GM10266 (cell line): ENCODE measurements at regions not wholly inside any gene's neighbourhood (a gene's known extent, or its start where the extent isn't known, plus 50 kb on each side); places are given as distances from the start of the nearest gene placed in this dataset.

ENCODE experiments used
- DNase-seq: peaks from one replicate; pipeline ENCODE4 v3.0.0; 2012; ENCODE audit errors: extremely low spot score
- TF ChIP-seq, protein P1 (sequence below): IDR thresholded peaks from 2 replicates; pipeline ENCODE4 v1.5.1; 2012; ENCODE audit warnings: mild to moderate bottlenecking, low read depth; ENCODE audit not compliant: control insufficient read depth, insufficient read depth; ENCODE audit errors: missing control alignments

DNA sequence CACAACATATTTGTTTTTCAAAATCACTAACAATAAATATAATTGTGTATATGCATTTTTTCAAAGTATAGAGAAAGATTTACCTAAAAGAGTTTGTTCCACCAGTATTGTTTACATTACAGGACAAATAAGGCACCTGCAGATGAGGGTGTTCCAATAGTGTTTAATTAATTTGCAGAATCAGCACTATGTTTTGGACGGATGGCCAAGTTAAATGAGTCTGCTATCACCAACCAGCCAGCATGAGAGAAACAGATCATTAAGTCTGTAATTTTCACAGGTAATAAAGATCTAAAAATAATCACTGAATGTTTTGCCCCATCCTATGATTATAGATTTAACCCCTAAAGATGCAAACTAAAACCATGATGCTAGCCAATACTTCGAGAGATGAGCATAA, 2247.0 kb downstream of the NCAM2 start:
- TF ChIP-seq, protein P1, sequence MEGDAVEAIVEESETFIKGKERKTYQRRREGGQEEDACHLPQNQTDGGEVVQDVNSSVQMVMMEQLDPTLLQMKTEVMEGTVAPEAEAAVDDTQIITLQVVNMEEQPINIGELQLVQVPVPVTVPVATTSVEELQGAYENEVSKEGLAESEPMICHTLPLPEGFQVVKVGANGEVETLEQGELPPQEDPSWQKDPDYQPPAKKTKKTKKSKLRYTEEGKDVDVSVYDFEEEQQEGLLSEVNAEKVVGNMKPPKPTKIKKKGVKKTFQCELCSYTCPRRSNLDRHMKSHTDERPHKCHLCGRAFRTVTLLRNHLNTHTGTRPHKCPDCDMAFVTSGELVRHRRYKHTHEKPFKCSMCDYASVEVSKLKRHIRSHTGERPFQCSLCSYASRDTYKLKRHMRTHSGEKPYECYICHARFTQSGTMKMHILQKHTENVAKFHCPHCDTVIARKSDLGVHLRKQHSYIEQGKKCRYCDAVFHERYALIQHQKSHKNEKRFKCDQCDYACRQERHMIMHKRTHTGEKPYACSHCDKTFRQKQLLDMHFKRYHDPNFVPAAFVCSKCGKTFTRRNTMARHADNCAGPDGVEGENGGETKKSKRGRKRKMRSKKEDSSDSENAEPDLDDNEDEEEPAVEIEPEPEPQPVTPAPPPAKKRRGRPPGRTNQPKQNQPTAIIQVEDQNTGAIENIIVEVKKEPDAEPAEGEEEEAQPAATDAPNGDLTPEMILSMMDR, result no peak
- DNase-seq, result no peak

GRCh38 chr21:23223882-23224281, 2225.7 kb downstream of the NCAM2 start:
- TF ChIP-seq, protein P1, result no peak
- no peak for DNase-seq

DNA sequence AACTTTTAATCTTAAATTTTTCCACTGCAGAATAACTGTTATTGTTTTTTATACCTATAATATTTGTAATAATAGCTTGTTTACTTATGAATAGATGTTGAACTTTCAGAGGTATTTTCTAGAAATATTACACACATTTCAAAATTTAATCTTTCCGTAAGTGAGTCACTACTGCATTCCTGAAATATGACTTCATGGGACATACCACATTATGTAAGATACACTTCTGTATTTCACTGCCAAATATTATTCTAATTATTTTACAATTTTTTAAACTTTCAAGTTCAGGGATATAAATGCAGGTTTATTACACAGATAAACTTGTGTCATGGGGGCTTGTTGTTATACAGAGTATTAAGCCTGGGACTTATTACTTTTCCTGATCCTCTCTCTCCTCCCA, 2220.5 kb downstream of the NCAM2 start:
- TF ChIP-seq, protein P1, result no peak
- no peak for DNase-seq

GRCh38 chr21:23217597-23217996, 2219.4 kb downstream of the NCAM2 start:
- DNase-seq, result no peak
- TF ChIP-seq, protein P1, result no peak

DNA sequence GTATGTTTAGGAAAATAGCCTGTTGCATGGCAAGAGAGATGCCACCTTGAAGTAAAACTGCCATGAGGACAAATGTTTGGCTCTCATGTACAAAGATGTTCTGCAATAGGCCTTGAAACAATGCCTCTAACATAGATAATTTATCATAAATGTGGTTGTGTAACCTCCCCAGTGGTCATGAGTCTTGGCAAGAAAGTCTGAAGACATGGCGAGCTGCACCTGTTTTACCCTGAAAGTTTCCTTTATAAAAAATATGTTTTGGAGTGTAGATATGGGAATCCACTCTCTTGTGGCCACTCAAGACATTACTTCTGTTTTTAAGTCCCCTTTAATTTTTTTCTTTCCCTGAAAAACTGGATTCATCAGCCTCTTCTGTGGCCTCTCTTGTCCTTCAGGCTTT, 2217.1 kb downstream of the NCAM2 start:
- TF ChIP-seq, protein P1, result no peak
- DNase-seq, result no peak
